ENCODE measurements at regions not wholly inside any gene's neighbourhood (a gene's known extent, or its start where the extent isn't known, plus 50 kb on each side); places are given as distances from the start of the nearest gene placed in this dataset.

GRCh38 chr4:56259655-56260054, 127.6 kb downstream of the AASDH start:
- no peak for DNase-seq (ENCODE audit: low read depth)
- Histone ChIP-seq H3K36me3 (ENCODE audit: control insufficient read depth, insufficient read depth, low read length) (no peaks in the 10 kb centered on the region), H3K27me3 (ENCODE audit: control insufficient read depth, insufficient read depth, low read length) (no peaks in the 10 kb centered on the region), H3K4me3 (ENCODE audit: low read depth, low read length) (no peak overlapping the region)
- TF ChIP-seq CTCF (IDR thresholded peaks at IDR 0.05; ENCODE audit: insufficient read depth, low read length, severe bottlenecking) = no peak
- no peak for FAIRE-seq

GRCh38 chr4:56255820-56256219, 131.5 kb downstream of the AASDH start:
- Histone ChIP-seq H3K27me3 (ENCODE audit: control insufficient read depth, insufficient read depth, low read length) (no peaks in the 10 kb centered on the region), H3K36me3 (ENCODE audit: control insufficient read depth, insufficient read depth, low read length) (no peaks in the 10 kb centered on the region), H3K4me3 (ENCODE audit: low read depth, low read length) (no peak overlapping the region)
- FAIRE-seq = no peak
- DNase-seq (ENCODE audit: low read depth) = no peak
- TF ChIP-seq CTCF (IDR thresholded peaks at IDR 0.05; ENCODE audit: insufficient read depth, low read length, severe bottlenecking) = no peak

- DNase-seq (ENCODE audit: low read depth) = no peak
- Histone ChIP-seq H3K27me3 (ENCODE audit: control insufficient read depth, insufficient read depth, low read length) (no peaks in the 10 kb centered on the region), H3K4me3 (ENCODE audit: low read depth, low read length) (no peak overlapping the region), H3K36me3 (ENCODE audit: control insufficient read depth, insufficient read depth, low read length) (no peaks in the 10 kb centered on the region)
- no peak for FAIRE-seq
- no peak for TF ChIP-seq CTCF (IDR thresholded peaks at IDR 0.05; ENCODE audit: insufficient read depth, low read length, severe bottlenecking)
Measured at GRCh38 chr4:56253666-56254305, 133.5 kb downstream of the AASDH start.

- no peak for TF ChIP-seq CTCF (IDR thresholded peaks at IDR 0.05; ENCODE audit: insufficient read depth, low read length, severe bottlenecking)
- DNase-seq (ENCODE audit: low read depth) = no peak
- Histone ChIP-seq H3K36me3 (ENCODE audit: control insufficient read depth, insufficient read depth, low read length) (no peaks in the 10 kb centered on the region), H3K27me3 (ENCODE audit: control insufficient read depth, insufficient read depth, low read length) (no peaks in the 10 kb centered on the region), H3K4me3 (ENCODE audit: low read depth, low read length) (no peak overlapping the region)
- peak; percentile 64 for FAIRE-seq
Measured at GRCh38 chr4:56252561-56253152, 134.6 kb downstream of the AASDH start.

- FAIRE-seq (no peak), DNase-seq (ENCODE audit: low read depth) (no peak)
- Histone ChIP-seq H3K27me3 (ENCODE audit: control insufficient read depth, insufficient read depth, low read length) (no peaks in the 10 kb centered on the region), H3K36me3 (ENCODE audit: control insufficient read depth, insufficient read depth, low read length) (no peaks in the 10 kb centered on the region), H3K4me3 (ENCODE audit: low read depth, low read length) (no peak overlapping the region)
- TF ChIP-seq CTCF (IDR thresholded peaks at IDR 0.05; ENCODE audit: insufficient read depth, low read length, severe bottlenecking) = no peak
Measured at GRCh38 chr4:56251556-56251955, 135.7 kb downstream of the AASDH start.

- TF ChIP-seq CTCF (IDR thresholded peaks at IDR 0.05; ENCODE audit: insufficient read depth, low read length, severe bottlenecking) = no peak
- no peak overlapping the region for H3K4me3 ChIP-seq (ENCODE audit: low read depth, low read length)
Measured at GRCh38 chr4:56250776-56251175, 136.5 kb downstream of the AASDH start.

More at GRCh38 chr4:56250776-56251175, 136.5 kb downstream of the AASDH start:
- Histone ChIP-seq H3K36me3 (ENCODE audit: control insufficient read depth, insufficient read depth, low read length) (no peaks in the 10 kb centered on the region), H3K27me3 (ENCODE audit: control insufficient read depth, insufficient read depth, low read length) (no peaks in the 10 kb centered on the region)
- DNase-seq (ENCODE audit: low read depth) (no peak), FAIRE-seq (no peak)
